ENCODE measurements at regions not wholly inside any gene's neighbourhood (a gene's known extent, or its start where the extent isn't known, plus 50 kb on each side); places are given as distances from the start of the nearest gene placed in this dataset.
"Not testable (repeated sequence)": the region's sequence is repeated elsewhere in the genome, so short reads cannot be mapped to it uniquely, and the experiment has no call there.

- DNase-seq, result no peak
Observed at GRCh38 chr5:89090037-89090436, 207.1 kb upstream of the MEF2C start.

DNA sequence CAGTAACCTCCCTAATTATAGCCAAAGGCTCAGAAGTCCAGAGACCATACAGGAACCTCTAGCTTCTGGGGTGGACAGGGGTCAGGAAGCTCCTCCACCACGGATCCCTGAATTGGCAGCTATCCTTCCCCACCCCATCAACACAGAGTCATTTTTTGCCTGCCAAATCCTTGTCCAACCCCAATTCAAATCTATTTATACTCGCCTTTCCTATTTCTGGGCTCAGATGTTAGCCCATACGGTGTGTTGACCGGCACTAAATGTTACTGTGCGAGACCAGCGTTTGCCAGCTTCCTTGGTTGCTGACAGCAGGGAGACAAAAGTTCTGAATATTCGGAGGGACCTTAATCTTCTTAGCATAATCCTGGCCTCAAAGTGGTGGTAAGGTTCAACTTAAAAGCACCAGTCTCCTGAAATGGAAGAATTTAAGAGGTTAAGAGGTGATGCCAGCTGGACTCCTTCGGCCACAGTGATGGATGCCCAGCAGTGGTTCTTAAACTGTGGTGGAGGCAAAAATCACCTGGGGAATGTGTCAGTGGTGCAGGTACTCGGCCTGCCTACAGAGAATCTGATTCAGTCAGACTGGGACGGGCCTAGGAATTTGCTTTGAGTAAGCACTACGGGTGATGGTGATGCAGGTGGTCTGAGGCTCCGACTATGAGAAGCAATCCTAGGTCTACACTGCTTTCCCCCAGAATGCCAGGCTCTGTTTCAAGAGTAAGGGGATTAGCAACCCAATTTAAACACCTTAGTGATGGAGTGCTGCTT lies 204.8 kb upstream of the MEF2C start:
- no peak for DNase-seq

GRCh38 chr5:89087128-89087527 lies 204.1 kb upstream of the MEF2C start:
- DNase-seq, result no peak

- DNase-seq, result no peak
Observed at GRCh38 chr5:89086390-89087086, 203.6 kb upstream of the MEF2C start.

GRCh38 chr5:89083791-89084190 lies 200.8 kb upstream of the MEF2C start:
- DNase-seq, result no peak

DNA sequence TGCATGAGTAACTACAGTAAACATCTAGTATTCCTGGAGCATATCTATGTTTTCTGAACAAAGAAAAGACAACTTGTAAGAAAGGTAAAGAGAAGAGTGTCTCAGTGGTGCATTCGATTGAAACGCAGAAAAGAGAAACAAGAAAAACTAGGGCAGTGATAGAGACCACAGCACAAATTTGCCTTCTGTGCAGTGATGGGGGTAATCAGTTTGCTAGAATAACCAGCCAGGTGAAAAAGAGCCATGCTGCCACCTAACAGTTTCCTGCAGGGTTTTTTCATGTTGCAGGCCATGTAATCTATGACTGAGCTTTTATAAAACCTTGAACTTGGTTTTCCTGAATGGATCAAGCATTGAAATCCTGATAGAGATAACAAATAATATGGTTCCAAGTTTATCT lies 198.4 kb upstream of the MEF2C start:
- no peak for DNase-seq

DNA sequence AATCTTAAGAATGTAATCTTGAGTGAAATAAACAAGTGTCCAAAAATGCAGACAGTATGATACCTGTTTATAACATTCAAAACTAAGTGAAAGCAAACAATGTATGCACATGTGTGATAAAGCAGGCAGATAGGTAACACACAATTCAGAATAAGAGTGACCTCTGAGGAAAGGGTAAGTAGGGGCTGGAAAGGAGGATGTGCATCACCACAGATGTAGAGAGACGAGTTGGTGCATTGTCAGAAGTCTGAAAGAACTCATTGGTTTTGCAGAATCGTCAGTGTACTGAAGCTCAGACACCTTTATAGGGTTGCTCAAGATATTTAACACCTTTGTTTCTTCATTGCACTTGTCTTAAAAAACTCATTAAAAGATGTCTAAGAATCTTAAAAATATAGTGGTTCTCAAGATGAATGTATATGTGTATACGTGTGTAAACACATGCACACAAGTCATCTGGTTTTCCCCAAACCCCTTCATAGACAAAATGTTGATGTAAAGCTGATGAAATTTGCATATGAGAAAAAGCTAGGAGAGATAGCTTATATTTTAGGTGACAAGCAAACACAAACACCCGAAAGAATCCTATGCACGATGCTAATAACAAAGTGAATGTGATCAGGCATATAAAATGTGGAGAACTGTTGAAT lies 197.6 kb upstream of the MEF2C start:
- no peak for DNase-seq

DNA sequence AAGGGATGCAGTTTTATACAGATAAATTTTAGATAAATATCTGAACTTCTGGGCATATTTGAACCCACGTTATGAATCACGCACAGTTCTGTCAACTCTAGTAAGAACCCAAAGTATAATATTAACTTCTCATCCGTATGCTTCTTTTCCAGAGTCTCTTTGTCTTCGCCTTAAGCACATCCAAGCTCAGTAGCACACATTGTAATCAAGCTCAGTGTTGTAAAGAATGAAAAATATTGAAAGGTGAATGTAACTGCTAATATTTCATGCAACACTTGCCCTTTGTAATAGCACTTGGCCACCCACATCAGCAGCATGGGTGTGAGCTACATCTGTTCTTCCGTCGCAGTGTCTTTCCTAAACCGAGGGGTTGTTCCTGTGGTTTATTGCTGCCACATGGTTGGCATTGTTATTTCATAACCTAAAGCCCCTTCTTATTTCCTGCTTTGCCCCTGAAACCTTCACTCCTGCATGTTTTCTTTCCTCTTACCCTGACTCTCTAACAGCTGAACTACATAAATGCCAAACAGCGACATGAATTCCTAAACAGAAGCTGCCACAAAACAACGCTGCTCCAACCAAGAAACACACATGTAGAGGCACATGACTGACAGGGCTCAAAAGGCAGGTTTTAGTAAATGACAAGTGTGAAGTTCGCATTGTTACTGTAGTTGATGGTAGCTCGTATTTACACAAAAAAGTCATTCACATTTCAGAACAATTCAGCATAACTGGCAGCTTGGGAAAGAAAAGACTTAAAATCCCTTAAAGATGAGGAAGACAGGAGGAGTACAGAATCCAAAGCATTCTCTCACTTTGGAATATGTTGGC lies 190.1 kb upstream of the MEF2C start:
- no peak for DNase-seq

DNA sequence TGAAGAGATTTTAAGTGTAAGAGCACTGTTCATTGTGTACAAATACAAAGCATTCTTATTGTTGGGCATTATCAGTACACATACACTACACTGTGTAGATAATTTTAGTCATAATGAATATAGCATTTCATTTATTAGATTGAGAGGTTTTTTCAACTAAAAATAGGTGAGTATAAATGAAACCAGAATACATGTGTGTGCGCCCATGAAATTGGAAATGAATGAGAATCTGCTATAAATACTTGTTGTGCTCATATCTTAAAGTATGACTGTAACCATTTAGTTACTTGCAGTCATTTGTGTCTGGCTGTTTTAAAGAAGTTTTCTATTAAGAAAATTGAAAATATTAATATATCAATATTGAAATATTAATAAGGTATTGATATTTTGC lies 189.0 kb upstream of the MEF2C start:
- DNase-seq, result no peak

- no peak for DNase-seq
Observed at GRCh38 chr5:89071101-89071940, 188.3 kb upstream of the MEF2C start.

DNA sequence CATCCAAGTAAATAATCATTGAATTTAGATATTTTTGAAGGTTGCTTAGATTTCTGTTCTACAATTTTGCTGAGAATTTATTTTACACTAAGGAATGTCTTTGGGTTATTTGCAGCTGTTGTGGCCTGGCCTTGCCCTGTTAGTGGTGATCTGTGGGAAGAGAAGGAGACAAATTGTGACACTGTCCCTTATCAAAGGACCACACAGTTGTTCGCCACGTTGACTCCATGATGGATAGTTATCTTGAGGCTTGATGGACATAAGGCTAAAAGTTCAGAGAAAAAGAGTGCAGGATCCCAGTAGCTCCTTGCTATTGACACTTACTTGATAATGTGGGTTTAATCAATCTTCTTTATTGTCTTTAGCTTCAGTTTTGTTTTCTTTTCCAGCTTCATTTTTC lies 186.6 kb upstream of the MEF2C start:
- DNase-seq, result no peak

GRCh38 chr5:89067362-89067761 lies 184.4 kb upstream of the MEF2C start:
- no peak for DNase-seq

DNA sequence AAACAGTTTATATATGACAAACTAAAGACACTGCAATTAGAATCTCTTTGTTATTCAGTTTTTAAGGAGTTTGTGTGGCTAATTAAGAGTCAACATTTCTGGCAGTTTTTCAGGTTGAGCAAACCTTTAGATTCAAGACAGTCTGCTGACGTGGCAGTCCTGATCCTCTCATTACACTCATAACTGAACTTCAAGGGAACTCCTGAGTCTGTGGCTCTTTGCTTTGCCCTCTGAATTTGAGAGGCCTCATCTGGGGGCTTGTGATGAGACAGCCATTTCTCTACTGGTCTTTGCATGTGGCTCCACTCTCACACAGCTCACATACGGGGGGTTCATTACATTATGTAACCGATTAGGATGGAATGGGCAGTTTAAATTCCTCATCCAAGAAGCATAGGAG lies 182.9 kb upstream of the MEF2C start:
- DNase-seq, result no peak

DNA sequence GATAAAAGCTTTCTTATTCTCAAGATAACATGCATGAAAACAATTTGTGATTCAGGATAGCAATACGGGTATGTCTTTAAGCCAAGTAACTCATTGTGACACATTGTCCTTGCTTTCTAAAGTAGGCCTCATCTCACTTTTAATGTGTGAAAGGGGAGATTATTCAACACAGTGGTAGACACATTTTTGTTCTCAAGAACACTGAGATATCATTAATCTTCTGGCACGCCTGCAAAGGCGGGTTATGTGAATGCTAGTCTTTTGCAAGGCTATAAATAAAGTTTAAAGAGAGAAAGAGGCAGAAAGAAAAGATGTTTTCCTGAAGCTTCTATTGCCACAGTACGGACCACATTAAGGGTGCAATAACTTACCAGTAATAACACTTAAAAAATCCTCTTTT lies 181.8 kb upstream of the MEF2C start:
- DNase-seq, result no peak

- DNase-seq, result no peak
Observed at GRCh38 chr5:89064054-89064453, 181.1 kb upstream of the MEF2C start.

DNA sequence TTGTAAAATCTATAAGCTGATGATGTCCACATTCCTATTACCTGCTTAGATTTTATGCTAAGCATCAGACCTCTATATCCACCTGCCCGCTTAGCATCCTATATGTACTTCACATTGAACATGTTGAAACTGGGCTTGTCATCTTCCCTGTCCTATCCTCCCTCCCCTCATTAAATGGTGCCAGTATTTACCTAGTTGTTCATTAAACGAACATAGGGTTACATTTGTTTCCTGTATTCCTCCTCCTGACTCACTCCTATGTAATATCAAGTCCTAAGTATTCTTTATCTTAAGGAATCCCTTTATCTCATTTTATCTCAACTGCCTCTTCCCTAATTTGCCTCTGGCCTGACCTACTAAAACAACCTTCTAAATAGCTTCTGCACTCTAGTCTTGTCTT lies 177.8 kb upstream of the MEF2C start:
- DNase-seq, result no peak

- no peak for DNase-seq
Observed at GRCh38 chr5:89059274-89059673, 176.3 kb upstream of the MEF2C start.

DNA sequence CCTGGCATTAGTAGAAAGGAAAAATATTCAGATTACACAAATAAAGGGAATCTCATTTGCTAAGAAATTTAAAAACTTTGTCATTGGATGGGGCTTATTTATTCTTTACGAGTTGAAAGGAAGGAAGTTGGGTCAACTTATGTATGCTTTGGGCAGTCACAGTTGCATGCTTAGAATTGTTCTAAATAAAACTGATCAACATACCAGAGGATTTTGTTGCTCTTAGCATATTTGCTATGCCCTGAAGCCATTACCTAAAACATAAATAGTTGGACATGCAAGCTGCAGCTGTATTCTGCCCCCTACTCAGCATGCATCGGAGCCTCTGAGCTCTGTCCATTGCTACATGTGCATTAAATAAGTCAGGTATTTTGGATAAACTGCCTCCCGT lies 172.7 kb upstream of the MEF2C start:
- DNase-seq, result no peak

- no peak for DNase-seq
Observed at GRCh38 chr5:89055015-89055694, 172.2 kb upstream of the MEF2C start.

DNA sequence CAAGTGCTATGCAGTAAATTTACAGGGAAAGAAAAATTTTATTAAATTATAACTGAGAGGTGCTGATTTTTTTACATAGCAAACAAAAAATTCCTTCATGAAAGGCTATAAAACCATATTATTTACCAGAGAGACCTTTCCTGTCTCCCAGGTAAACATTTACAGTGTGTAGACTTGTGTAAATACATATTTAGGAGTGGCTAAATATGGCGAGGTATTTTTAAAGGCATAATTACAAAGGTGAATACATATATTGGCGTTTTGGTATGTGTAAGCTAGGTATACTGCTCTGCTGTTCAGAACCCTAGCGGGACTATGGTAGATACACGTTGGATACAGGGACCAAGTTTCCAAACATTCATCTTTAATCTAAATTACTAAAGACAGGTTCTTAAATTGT lies 170.6 kb upstream of the MEF2C start:
- no peak for DNase-seq

GRCh38 chr5:89050062-89050461 lies 167.1 kb upstream of the MEF2C start:
- DNase-seq, result not testable (repeated sequence)

GRCh38 chr5:89047571-89047970 lies 164.6 kb upstream of the MEF2C start:
- DNase-seq, result no peak

Data from DMS79 (cell line).